ENCODE measurements at regions not wholly inside any gene's neighbourhood (a gene's known extent, or its start where the extent isn't known, plus 50 kb on each side); places are given as distances from the start of the nearest gene placed in this dataset.
"Not testable (repeated sequence)": the region's sequence is repeated elsewhere in the genome, so short reads cannot be mapped to it uniquely, and the experiment has no call there.

- no peak for DNase-seq (ENCODE audit: low read depth)
Measured at GRCh38 chr12:107144441-107144840, 51.1 kb upstream of the CRY1 start.

GRCh38 chr12:107144990-107145389 lies 51.6 kb upstream of the CRY1 start:
- DNase-seq (ENCODE audit: low read depth), result no peak

GRCh38 chr12:107145397-107145796 lies 52.0 kb upstream of the CRY1 start:
- DNase-seq (ENCODE audit: low read depth), result no peak

- DNase-seq (ENCODE audit: low read depth), result no peak
Measured at GRCh38 chr12:107148107-107148506, 54.8 kb upstream of the CRY1 start.

GRCh38 chr12:107152315-107152714 lies 59.0 kb upstream of the CRY1 start:
- no peak for DNase-seq (ENCODE audit: low read depth)

- DNase-seq (ENCODE audit: low read depth), result no peak
Measured at GRCh38 chr12:107159384-107159900, 66.1 kb upstream of the CRY1 start.

GRCh38 chr12:107163413-107163812 lies 70.1 kb upstream of the CRY1 start:
- DNase-seq (ENCODE audit: low read depth), result no peak

- no peak for DNase-seq (ENCODE audit: low read depth)
Measured at GRCh38 chr12:107164392-107164791, 71.0 kb upstream of the CRY1 start.

- no peak for DNase-seq (ENCODE audit: low read depth)
Measured at GRCh38 chr12:107165581-107165980, 72.2 kb upstream of the CRY1 start.

- DNase-seq (ENCODE audit: low read depth), result no peak
Measured at GRCh38 chr12:107167756-107168155, 74.4 kb upstream of the CRY1 start.

- no peak for DNase-seq (ENCODE audit: low read depth)
Measured at GRCh38 chr12:107169200-107169599, 75.9 kb upstream of the CRY1 start.

GRCh38 chr12:107178776-107179175 lies 85.4 kb upstream of the CRY1 start:
- DNase-seq (ENCODE audit: low read depth), result no peak

GRCh38 chr12:107179871-107180270 lies 86.5 kb upstream of the CRY1 start:
- no peak for DNase-seq (ENCODE audit: low read depth)

- no peak for DNase-seq (ENCODE audit: low read depth)
Measured at GRCh38 chr12:107180272-107180671, 86.9 kb upstream of the CRY1 start.

GRCh38 chr12:107184359-107184930 lies 91.1 kb upstream of the CRY1 start:
- no peak for DNase-seq (ENCODE audit: low read depth)

- DNase-seq (ENCODE audit: low read depth), result no peak
Measured at GRCh38 chr12:107196681-107197080, 103.3 kb upstream of the CRY1 start.

GRCh38 chr12:107200394-107200793 lies 107.0 kb upstream of the CRY1 start:
- no peak for DNase-seq (ENCODE audit: low read depth)

GRCh38 chr12:107207931-107208525 lies 114.7 kb upstream of the CRY1 start:
- no peak for DNase-seq (ENCODE audit: low read depth)

GRCh38 chr12:107209700-107210099 lies 116.4 kb upstream of the CRY1 start:
- not testable (repeated sequence) for DNase-seq (ENCODE audit: low read depth)

GRCh38 chr12:107214373-107214773 lies 121.0 kb upstream of the CRY1 start:
- not testable (repeated sequence) for DNase-seq (ENCODE audit: low read depth)

- DNase-seq (ENCODE audit: low read depth), result not testable (repeated sequence)
Measured at GRCh38 chr12:107216411-107216810, 123.1 kb upstream of the CRY1 start.

- no peak for DNase-seq (ENCODE audit: low read depth)
Measured at GRCh38 chr12:107219301-107219700, 126.0 kb upstream of the CRY1 start.

GRCh38 chr12:107221913-107222312 lies 128.6 kb upstream of the CRY1 start:
- no peak for DNase-seq (ENCODE audit: low read depth)

GRCh38 chr12:107223821-107224220 lies 130.5 kb upstream of the CRY1 start:
- no peak for DNase-seq (ENCODE audit: low read depth)

All from CMK (cell line).